Natural killer cell (primary cell): ENCODE measurements at regions not wholly inside any gene's neighbourhood (a gene's known extent, or its start where the extent isn't known, plus 50 kb on each side); places are given as distances from the start of the nearest gene placed in this dataset.
A peak's percentile ranks its signal among the peaks of the same experiment; 100 is the strongest.
"Not testable (repeated sequence)": the region's sequence is repeated elsewhere in the genome, so short reads cannot be mapped to it uniquely, and the experiment has no call there.

ENCODE experiments used
- ATAC-seq, 3 donors: fragments of 150-1000 bp in 2 of 3; fragments of 200-7000 bp in 1 of 3; cut with Tn5 transposase; 1 replicate in 1 of 3; 2 replicates in 2 of 3; pipeline ENCODE4 v1.10.0; 2021; ENCODE audit warnings: mild to moderate bottlenecking in 2 of 3, moderate library complexity in 2 of 3
- DNase-seq, 2 donors: peaks; one replicate each; pipeline versions ENCODE4 v3.0.0 to v3.0.0-alpha.2; 2013 to 2021; ENCODE audit warnings: mixed read lengths in 1 of 2
- H3K27ac ChIP-seq: one replicate; pipeline ENCODE4 v1.5.1; 2013; ENCODE audit warnings: mild to moderate bottlenecking, low read length
- H3K27me3 ChIP-seq: one replicate; pipeline ENCODE4 v1.6.1; 2013; ENCODE audit warnings: low read length; ENCODE audit not compliant: control insufficient read depth, insufficient read depth
- H3K36me3 ChIP-seq: one replicate; pipeline ENCODE4 v1.6.1; 2013; ENCODE audit warnings: low read length; ENCODE audit not compliant: control insufficient read depth, insufficient read depth
- H3K4me1 ChIP-seq: one replicate; pipeline ENCODE4 v1.6.1; 2013; ENCODE audit warnings: low read length; ENCODE audit not compliant: control insufficient read depth, insufficient read depth
- H3K4me3 ChIP-seq: one replicate; pipeline ENCODE4 v1.5.1; 2013; ENCODE audit warnings: low read length
- H3K9me3 ChIP-seq: one replicate; pipeline ENCODE4 v1.6.1; 2013; ENCODE audit warnings: low read length; ENCODE audit not compliant: control insufficient read depth, insufficient read depth
- H3K27ac Mint-ChIP-seq, 2 donors: one replicate each; pipeline ENCODE4 v1.8.0; 2022; ENCODE audit warnings: mild to moderate bottlenecking in 2 of 2, mixed read lengths in 2 of 2, moderate library complexity in 1 of 2
- H3K27me3 Mint-ChIP-seq, 2 donors: one replicate each; pipeline ENCODE4 v1.8.0; 2022; ENCODE audit warnings: low read depth in 2 of 2, mixed read lengths in 2 of 2
- H3K36me3 Mint-ChIP-seq: one replicate; pipeline ENCODE4 v1.8.0; 2022; ENCODE audit warnings: mixed read lengths
- H3K4me1 Mint-ChIP-seq, 2 donors: one replicate each; pipeline ENCODE4 v1.8.0; 2022; ENCODE audit warnings: mixed read lengths in 2 of 2
- H3K4me3 Mint-ChIP-seq: one replicate; pipeline ENCODE4 v1.8.0; 2022; ENCODE audit warnings: mild to moderate bottlenecking, moderate library complexity, mixed read lengths
- H3K9me3 Mint-ChIP-seq, 2 donors: one replicate each; pipeline ENCODE4 v1.8.0; 2022; ENCODE audit warnings: mixed read lengths in 2 of 2
- WGBS: methylation state at CpG from one replicate; pipeline ENCODE4 v1.1.7; 2013; ENCODE audit warnings: missing lambda C conversion rate; ENCODE audit not compliant: insufficient coverage; 5-methylcytosine and 5-hydroxymethylcytosine counted together
- intact Hi-C: fragments of 100-400 bp; cut with micrococcal nuclease; formaldehyde crosslinking; loops from one replicate; pipeline ENCODE4 v1.14.2; 2022
- TF ChIP-seq, protein P1 (sequence below): fragments of 200-600 bp; IDR thresholded peaks from one replicate; pipeline ENCODE4 v1.8.0; 2022; ENCODE audit warnings: antibody characterized with exemption

DNA sequence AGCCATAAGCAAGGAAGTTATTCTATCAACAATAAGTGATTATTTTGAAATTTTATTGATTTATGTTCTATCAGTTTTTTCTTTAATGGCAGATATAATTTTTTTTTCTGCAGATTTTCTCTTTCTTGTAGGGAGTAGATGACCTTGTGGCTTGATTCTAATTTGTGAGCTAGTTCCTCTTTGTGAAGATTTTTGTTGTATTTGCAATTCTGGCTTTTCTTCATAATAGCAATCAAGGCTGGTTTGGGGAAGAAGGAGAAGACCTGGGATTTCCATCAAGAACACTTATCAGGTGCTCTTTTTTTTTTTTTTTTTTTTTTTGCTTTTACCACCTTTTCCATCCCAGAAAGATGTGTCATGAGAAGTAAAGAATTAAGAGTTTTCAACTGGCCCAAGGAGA is 324.2 kb upstream of the MAN1A1 start:
- no peak for ATAC-seq
- Histone ChIP-seq H3K36me3 (no peaks in the 10 kb centered on the region), H3K4me3 (no peak overlapping the region), H3K27me3 (no peaks in the 10 kb centered on the region), H3K27ac (no peak overlapping the region), H3K4me1 (no peaks in the 10 kb centered on the region), H3K9me3 (no peaks in the 10 kb centered on the region)
- TF ChIP-seq, protein P1, sequence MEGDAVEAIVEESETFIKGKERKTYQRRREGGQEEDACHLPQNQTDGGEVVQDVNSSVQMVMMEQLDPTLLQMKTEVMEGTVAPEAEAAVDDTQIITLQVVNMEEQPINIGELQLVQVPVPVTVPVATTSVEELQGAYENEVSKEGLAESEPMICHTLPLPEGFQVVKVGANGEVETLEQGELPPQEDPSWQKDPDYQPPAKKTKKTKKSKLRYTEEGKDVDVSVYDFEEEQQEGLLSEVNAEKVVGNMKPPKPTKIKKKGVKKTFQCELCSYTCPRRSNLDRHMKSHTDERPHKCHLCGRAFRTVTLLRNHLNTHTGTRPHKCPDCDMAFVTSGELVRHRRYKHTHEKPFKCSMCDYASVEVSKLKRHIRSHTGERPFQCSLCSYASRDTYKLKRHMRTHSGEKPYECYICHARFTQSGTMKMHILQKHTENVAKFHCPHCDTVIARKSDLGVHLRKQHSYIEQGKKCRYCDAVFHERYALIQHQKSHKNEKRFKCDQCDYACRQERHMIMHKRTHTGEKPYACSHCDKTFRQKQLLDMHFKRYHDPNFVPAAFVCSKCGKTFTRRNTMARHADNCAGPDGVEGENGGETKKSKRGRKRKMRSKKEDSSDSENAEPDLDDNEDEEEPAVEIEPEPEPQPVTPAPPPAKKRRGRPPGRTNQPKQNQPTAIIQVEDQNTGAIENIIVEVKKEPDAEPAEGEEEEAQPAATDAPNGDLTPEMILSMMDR, result no peak
- peaks cover 0 to 3% of the 10 kb centered on the region in 2 donors for H3K27me3 Mint-ChIP-seq
- H3K36me3 Mint-ChIP-seq, result no peaks in the 10 kb centered on the region
- H3K4me1 Mint-ChIP-seq, result peaks cover 8% of the 10 kb centered on the region in 2 donors
- H3K9me3 Mint-ChIP-seq, result no peaks in the 10 kb centered on the region
- no peak for DNase-seq
- H3K27ac Mint-ChIP-seq, result no peak overlapping the region
- intact Hi-C loops, result no loop called here
- H3K4me3 Mint-ChIP-seq, result no peak overlapping the region

DNA sequence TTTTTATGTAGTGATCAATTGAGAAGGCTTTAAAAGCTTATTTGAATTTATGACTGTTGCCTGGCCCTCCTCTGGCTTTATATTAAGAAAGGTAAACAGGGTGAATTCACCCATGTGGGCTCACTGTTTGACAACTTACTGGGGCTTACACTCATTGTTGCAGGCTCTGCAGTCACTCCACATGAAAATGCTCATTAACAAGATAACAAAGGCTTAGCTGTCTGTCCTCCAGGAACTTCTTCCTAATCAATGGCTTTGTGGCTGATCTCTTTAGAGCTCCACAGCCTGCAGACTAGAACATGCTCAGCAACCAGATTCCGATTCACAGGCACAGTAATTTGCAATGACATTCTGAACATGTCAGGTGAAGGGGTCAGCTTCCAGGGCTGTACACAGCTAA is 323.2 kb upstream of the MAN1A1 start:
- no peak overlapping the region for H3K4me3 Mint-ChIP-seq
- TF ChIP-seq, protein P1, result no peak
- Histone ChIP-seq H3K9me3 (no peaks in the 10 kb centered on the region), H3K36me3 (no peaks in the 10 kb centered on the region), H3K4me1 (no peaks in the 10 kb centered on the region), H3K27me3 (no peaks in the 10 kb centered on the region), H3K4me3 (no peak overlapping the region), H3K27ac (no peak overlapping the region)
- DNase-seq (no peak), ATAC-seq (no peak)
- H3K36me3 Mint-ChIP-seq, result no peaks in the 10 kb centered on the region
- H3K27me3 Mint-ChIP-seq, result peaks cover 0 to 3% of the 10 kb centered on the region in 2 donors
- H3K4me1 Mint-ChIP-seq, result peaks cover 16 to 17% of the 10 kb centered on the region in 2 donors
- H3K9me3 Mint-ChIP-seq, result no peaks in the 10 kb centered on the region
- intact Hi-C loops, result no loop called here
- no peak overlapping the region for H3K27ac Mint-ChIP-seq
- 91% methylated on average over 1 of the region's 1 CpG for WGBS

GRCh38 chr6:119671105-119671504 is 321.5 kb upstream of the MAN1A1 start:
- H3K9me3 ChIP-seq, result no peaks in the 10 kb centered on the region
- H3K27me3 ChIP-seq, result no peaks in the 10 kb centered on the region
- 93% methylated on average over 2 of the region's 2 CpGs for WGBS
- H3K4me3 ChIP-seq, result no peak overlapping the region
- H3K9me3 Mint-ChIP-seq, result no peaks in the 10 kb centered on the region
- H3K27me3 Mint-ChIP-seq, result no peaks in the 10 kb centered on the region
- ATAC-seq, result no peak
- no peak for DNase-seq
- H3K4me3 Mint-ChIP-seq, result no peak overlapping the region
- peaks cover 16 to 17% of the 10 kb centered on the region in 2 donors for H3K4me1 Mint-ChIP-seq
- no peaks in the 10 kb centered on the region for H3K36me3 Mint-ChIP-seq
- no peak overlapping the region for H3K27ac Mint-ChIP-seq
- intact Hi-C loops, result no loop called here
- H3K27ac ChIP-seq, result no peak overlapping the region
- TF ChIP-seq, protein P1, result no peak
- no peaks in the 10 kb centered on the region for H3K36me3 ChIP-seq
- H3K4me1 ChIP-seq, result no peaks in the 10 kb centered on the region

DNA sequence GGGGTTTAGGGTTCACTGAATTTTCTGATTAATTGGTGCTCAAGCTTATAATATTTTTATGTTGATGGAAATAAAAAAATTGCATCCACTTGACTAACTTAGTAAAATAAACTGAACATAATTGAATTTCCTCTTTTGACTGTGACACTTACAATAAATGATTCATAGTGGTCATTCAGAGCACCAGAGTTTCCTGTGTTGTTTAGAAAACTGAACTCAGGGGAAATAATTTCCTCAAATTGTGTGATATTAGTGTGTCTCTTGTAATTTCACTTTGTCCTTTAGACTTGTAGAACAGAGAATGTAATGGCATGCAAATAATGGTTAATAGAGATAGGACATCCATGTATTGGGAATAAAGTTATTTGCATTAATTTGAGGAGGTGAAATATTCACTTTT is 319.7 kb upstream of the MAN1A1 start:
- no peaks in the 10 kb centered on the region for H3K4me1 ChIP-seq
- no peaks in the 10 kb centered on the region for H3K36me3 ChIP-seq
- no peaks in the 10 kb centered on the region for H3K27me3 Mint-ChIP-seq
- H3K4me3 Mint-ChIP-seq, result peak overlapping the region; percentile 68
- intact Hi-C loops, result no loop called here
- H3K27me3 ChIP-seq, result no peaks in the 10 kb centered on the region
- DNase-seq (no peak), ATAC-seq (peak in 2 of 3 donors; percentile 42 to 57)
- no peaks in the 10 kb centered on the region for H3K9me3 ChIP-seq
- H3K27ac Mint-ChIP-seq, result peak overlapping the region; percentile 45 to 56
- no peaks in the 10 kb centered on the region for H3K36me3 Mint-ChIP-seq
- H3K27ac ChIP-seq, result no peak overlapping the region
- H3K4me3 ChIP-seq, result no peak overlapping the region
- TF ChIP-seq, protein P1, result no peak
- H3K4me1 Mint-ChIP-seq, result peaks cover 16 to 17% of the 10 kb centered on the region in 2 donors
- H3K9me3 Mint-ChIP-seq, result no peaks in the 10 kb centered on the region

DNA sequence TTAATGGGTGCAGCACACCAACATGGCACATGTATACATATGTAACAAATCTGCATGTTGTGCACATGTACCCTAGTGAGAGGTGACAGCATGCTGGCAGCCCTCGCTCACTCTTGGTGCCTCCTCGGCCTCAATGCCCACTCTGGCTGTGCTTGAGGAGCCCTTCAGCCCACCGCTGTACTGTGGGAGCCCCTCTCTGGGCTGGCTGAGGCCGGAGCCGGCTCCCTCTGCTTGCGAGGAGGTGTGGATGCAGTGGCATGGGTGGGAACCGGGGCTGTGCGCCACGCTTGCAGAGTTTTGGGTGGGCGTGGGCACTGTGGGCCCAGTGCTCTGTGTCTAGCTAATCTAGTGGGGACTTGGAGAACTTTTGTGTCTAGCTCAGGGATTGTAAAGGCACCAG is 315.9 kb upstream of the MAN1A1 start:
- H3K4me1 Mint-ChIP-seq, result peaks cover 16 to 17% of the 10 kb centered on the region in 2 donors
- H3K27me3 ChIP-seq, H3K4me3 ChIP-seq, H3K36me3 ChIP-seq, H3K27ac ChIP-seq, ATAC-seq, H3K36me3 Mint-ChIP-seq, H3K4me3 Mint-ChIP-seq, H3K27me3 Mint-ChIP-seq, H3K9me3 Mint-ChIP-seq, H3K27ac Mint-ChIP-seq, H3K4me1 ChIP-seq, intact Hi-C loops, H3K9me3 ChIP-seq, DNase-seq: not testable (repeated sequence)
- WGBS, result 87% methylated on average over 10 of the region's 10 CpGs
